ENCODE measurements at regions not wholly inside any gene's neighbourhood (a gene's known extent, or its start where the extent isn't known, plus 50 kb on each side); places are given as distances from the start of the nearest gene placed in this dataset.

DNA sequence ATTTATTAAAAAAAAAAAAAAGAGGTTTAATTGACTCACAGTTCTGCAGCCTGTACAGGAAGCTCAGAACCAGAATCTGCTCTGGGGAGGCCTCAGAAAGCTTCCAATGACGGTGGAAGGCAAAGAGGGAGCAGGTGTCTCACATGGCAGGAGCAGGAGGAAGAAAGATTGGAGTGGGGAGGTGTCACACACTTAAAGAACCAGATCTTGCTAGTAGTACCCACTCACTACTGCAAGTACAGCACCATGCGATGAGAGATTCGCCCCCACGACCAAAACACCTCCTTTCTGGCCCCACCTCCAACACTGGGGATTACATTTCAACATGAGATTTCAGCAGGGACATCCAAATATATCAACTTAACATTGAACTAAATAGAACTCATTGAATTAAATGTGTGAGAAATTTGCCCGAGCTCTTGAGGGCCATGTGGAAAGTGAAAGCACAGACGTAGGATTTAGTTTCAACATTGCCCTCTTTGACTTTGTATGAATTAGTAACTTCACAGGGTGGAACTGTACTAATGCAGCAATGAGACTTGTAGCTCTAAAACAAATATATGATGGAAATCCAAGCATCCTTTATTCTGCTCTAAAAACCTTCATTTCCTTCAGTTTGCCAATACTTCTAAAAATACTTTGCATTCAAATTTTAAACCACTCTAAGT lies 628.2 kb downstream of the FAM181B start:
- TF ChIP-seq, protein P1, sequence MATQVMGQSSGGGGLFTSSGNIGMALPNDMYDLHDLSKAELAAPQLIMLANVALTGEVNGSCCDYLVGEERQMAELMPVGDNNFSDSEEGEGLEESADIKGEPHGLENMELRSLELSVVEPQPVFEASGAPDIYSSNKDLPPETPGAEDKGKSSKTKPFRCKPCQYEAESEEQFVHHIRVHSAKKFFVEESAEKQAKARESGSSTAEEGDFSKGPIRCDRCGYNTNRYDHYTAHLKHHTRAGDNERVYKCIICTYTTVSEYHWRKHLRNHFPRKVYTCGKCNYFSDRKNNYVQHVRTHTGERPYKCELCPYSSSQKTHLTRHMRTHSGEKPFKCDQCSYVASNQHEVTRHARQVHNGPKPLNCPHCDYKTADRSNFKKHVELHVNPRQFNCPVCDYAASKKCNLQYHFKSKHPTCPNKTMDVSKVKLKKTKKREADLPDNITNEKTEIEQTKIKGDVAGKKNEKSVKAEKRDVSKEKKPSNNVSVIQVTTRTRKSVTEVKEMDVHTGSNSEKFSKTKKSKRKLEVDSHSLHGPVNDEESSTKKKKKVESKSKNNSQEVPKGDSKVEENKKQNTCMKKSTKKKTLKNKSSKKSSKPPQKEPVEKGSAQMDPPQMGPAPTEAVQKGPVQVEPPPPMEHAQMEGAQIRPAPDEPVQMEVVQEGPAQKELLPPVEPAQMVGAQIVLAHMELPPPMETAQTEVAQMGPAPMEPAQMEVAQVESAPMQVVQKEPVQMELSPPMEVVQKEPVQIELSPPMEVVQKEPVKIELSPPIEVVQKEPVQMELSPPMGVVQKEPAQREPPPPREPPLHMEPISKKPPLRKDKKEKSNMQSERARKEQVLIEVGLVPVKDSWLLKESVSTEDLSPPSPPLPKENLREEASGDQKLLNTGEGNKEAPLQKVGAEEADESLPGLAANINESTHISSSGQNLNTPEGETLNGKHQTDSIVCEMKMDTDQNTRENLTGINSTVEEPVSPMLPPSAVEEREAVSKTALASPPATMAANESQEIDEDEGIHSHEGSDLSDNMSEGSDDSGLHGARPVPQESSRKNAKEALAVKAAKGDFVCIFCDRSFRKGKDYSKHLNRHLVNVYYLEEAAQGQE (IDR thresholded peaks at IDR 0.05; ENCODE audit: low read depth), result no peak
- TF ChIP-seq, protein P2, sequence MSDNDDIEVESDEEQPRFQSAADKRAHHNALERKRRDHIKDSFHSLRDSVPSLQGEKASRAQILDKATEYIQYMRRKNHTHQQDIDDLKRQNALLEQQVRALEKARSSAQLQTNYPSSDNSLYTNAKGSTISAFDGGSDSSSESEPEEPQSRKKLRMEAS (IDR thresholded peaks at IDR 0.05), result no peak
- TF ChIP-seq CREB1 (IDR thresholded peaks at IDR 0.05; ENCODE audit: low read depth) (no peak), TAF1 (IDR thresholded peaks at IDR 0.05; ENCODE audit: low read depth) (no peak), EP300 (IDR thresholded peaks at IDR 0.05; ENCODE audit: borderline replicate concordance) (no peak), ZBTB7A (IDR thresholded peaks at IDR 0.05; ENCODE audit: low read depth) (no peak), FOXM1 (IDR thresholded peaks at IDR 0.05; ENCODE audit: borderline replicate concordance, low read depth) (no peak), EGR1 (IDR thresholded peaks at IDR 0.05) (no peak), TCF12 (IDR thresholded peaks at IDR 0.05; ENCODE audit: low read depth) (no peak), CEBPB (IDR thresholded peaks at IDR 0.05) (no peak), TEAD4 (IDR thresholded peaks at IDR 0.05) (no peak), RAD21 (IDR thresholded peaks at IDR 0.05; ENCODE audit: low read depth) (no peak), NFIC (IDR thresholded peaks at IDR 0.05) (no peak), YY1 (IDR thresholded peaks at IDR 0.05; ENCODE audit: low read depth) (no peak)
- TF ChIP-seq, protein P3, sequence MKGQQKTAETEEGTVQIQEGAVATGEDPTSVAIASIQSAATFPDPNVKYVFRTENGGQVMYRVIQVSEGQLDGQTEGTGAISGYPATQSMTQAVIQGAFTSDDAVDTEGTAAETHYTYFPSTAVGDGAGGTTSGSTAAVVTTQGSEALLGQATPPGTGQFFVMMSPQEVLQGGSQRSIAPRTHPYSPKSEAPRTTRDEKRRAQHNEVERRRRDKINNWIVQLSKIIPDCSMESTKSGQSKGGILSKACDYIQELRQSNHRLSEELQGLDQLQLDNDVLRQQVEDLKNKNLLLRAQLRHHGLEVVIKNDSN (IDR thresholded peaks at IDR 0.05), result no peak

DNA sequence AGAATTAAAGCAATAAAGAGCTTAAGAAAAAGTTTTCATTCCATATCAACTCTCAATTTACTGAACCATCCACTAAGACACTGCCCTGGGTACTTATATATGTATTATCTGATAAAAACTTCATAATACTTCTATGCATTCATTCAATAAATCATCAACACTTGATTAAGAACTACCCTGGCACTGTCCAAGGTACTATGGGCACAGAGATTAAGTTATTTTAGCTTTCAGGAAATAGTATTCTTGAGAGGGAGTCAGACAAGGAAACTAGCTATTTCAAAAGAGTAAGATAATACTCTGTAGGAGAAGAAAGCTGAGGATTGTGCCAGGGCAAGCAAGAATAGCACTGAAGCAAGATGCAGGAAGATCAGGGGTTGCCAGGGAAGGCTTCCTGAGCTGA lies 640.8 kb downstream of the FAM181B start:
- TF ChIP-seq EP300 (IDR thresholded peaks at IDR 0.05; ENCODE audit: borderline replicate concordance), result no peak
- TF ChIP-seq, protein P3 (IDR thresholded peaks at IDR 0.05), result no peak
- TF ChIP-seq RAD21 (IDR thresholded peaks at IDR 0.05; ENCODE audit: low read depth), result no peak
- TF ChIP-seq, protein P1 (IDR thresholded peaks at IDR 0.05; ENCODE audit: low read depth), result peak; percentile 60

DNA sequence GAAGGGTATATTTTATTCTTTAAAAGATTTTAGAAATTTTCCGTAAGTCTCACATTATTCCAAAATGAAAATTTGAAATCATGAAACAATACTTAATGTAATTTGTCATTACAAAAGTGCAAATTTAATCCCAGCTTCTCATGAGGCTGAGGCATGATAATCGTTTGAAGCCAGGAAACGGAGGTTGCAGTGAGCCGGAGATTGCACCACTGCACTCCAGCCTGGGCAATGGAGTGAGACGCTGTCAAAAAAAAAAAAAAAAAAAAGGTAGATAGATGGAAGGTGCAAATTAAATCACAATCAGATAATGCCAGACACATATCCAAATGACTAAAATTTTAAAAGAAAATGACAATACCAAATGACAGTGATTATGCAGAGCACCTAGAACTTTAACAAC lies 644.2 kb downstream of the FAM181B start:
- TF ChIP-seq YY1 (IDR thresholded peaks at IDR 0.05; ENCODE audit: low read depth) (no peak), CEBPB (IDR thresholded peaks at IDR 0.05) (no peak), TAF1 (IDR thresholded peaks at IDR 0.05; ENCODE audit: low read depth) (no peak), EP300 (IDR thresholded peaks at IDR 0.05; ENCODE audit: borderline replicate concordance) (no peak), TEAD4 (IDR thresholded peaks at IDR 0.05) (no peak), CREB1 (IDR thresholded peaks at IDR 0.05; ENCODE audit: low read depth) (no peak), ZBTB7A (IDR thresholded peaks at IDR 0.05; ENCODE audit: low read depth) (no peak), EGR1 (IDR thresholded peaks at IDR 0.05) (no peak), RAD21 (IDR thresholded peaks at IDR 0.05; ENCODE audit: low read depth) (no peak), FOXM1 (IDR thresholded peaks at IDR 0.05; ENCODE audit: borderline replicate concordance, low read depth) (no peak)
- TF ChIP-seq, protein P2 (IDR thresholded peaks at IDR 0.05), result no peak
- TF ChIP-seq, protein P1 (IDR thresholded peaks at IDR 0.05; ENCODE audit: low read depth), result no peak
- TF ChIP-seq, protein P3 (IDR thresholded peaks at IDR 0.05), result no peak

DNA sequence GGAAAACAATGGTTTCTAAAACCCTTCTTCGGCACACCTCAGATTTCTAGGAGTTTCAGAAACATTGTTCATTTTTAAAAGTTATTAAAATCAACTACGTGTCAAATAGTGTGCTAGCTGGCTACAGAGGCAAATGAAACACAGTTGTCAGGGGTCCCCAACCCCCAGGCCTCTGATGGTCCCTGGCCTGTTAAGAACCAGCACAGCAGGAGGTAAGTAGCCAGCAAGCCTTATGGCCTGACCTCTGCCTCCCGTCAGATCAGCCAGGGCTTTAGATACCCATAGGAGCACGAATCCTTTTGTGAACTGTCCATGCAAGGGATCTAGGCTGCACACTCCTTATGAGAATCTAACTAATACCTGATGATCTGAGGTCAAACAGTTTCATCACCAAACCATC lies 648.2 kb downstream of the FAM181B start:
- TF ChIP-seq, protein P2 (IDR thresholded peaks at IDR 0.05), result no peak
- no peak for TF ChIP-seq EP300 (IDR thresholded peaks at IDR 0.05; ENCODE audit: borderline replicate concordance)
- TF ChIP-seq, protein P1 (IDR thresholded peaks at IDR 0.05; ENCODE audit: low read depth), result no peak
- TF ChIP-seq CREB1 (IDR thresholded peaks at IDR 0.05; ENCODE audit: low read depth), result no peak
- TF ChIP-seq, protein P3 (IDR thresholded peaks at IDR 0.05), result no peak
- TF ChIP-seq NFIC (IDR thresholded peaks at IDR 0.05), result no peak
- no peak for TF ChIP-seq ZBTB7A (IDR thresholded peaks at IDR 0.05; ENCODE audit: low read depth)
- TF ChIP-seq TCF12 (IDR thresholded peaks at IDR 0.05; ENCODE audit: low read depth), result no peak
- no peak for TF ChIP-seq TAF1 (IDR thresholded peaks at IDR 0.05; ENCODE audit: low read depth)
- no peak for TF ChIP-seq RAD21 (IDR thresholded peaks at IDR 0.05; ENCODE audit: low read depth)
- TF ChIP-seq EGR1 (IDR thresholded peaks at IDR 0.05), result no peak
- no peak for TF ChIP-seq CEBPB (IDR thresholded peaks at IDR 0.05)
- TF ChIP-seq TEAD4 (IDR thresholded peaks at IDR 0.05), result no peak
- TF ChIP-seq YY1 (IDR thresholded peaks at IDR 0.05; ENCODE audit: low read depth), result no peak
- no peak for TF ChIP-seq FOXM1 (IDR thresholded peaks at IDR 0.05; ENCODE audit: borderline replicate concordance, low read depth)

Data from Ishikawa (cell line).